RWPE1 (cell line): ENCODE measurements at regions not wholly inside any gene's neighbourhood (a gene's known extent, or its start where the extent isn't known, plus 50 kb on each side); places are given as distances from the start of the nearest gene placed in this dataset.

ENCODE experiments used
- CTCF ChIA-PET: fragments of 350-600 bp; sonication (Branson Sonifier 250); formaldehyde crosslinking; extraction: SDS; loops from one replicate; lab custom pipeline; 2021; lab: Yijun Ruan, JAX
- POLR2A ChIA-PET: fragments of 400-600 bp; formaldehyde crosslinking; extraction: SDS; loops from one replicate; lab custom pipeline; 2020; ENCODE audit warnings: antibody characterized with exemption; ENCODE audit not compliant: low non-redundant PET; lab: Yijun Ruan, JAX
- DNase-seq: peaks from one replicate; pipeline ENCODE4 v3.0.0; 2012; ENCODE audit warnings: low spot score
- H3K27ac ChIP-seq: fragments of 450-650 bp; 2 replicates; pipeline ENCODE4 v1.5.1; 2017
- TF ChIP-seq, protein P1 (sequence below): fragments of 450-650 bp; conservative IDR thresholded peaks from 2 replicates; pipeline ENCODE4 v1.5.1; 2017; ENCODE audit warnings: low read depth, mild to moderate bottlenecking

DNA sequence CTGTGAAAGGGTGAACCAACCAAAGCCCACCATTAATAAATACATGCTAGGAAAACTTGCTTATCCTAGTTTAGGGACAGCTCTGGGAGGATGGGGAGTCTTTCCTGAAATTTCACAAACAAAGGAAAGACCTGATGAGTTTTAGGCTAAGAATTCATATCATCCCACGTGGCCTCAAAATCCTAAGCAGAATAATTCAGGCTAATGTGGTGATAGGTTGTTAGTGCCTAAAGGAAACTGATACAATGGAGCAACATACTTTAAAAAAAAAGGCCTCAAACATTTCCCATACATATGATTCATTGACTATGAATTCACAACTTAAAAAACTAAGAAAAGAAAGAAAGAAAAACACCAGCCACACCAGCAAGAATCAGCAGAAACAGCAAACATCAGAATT lies 126.9 kb upstream of the CNTN4 start:
- POLR2A ChIA-PET: no interaction called here
- TF ChIP-seq, protein P1, sequence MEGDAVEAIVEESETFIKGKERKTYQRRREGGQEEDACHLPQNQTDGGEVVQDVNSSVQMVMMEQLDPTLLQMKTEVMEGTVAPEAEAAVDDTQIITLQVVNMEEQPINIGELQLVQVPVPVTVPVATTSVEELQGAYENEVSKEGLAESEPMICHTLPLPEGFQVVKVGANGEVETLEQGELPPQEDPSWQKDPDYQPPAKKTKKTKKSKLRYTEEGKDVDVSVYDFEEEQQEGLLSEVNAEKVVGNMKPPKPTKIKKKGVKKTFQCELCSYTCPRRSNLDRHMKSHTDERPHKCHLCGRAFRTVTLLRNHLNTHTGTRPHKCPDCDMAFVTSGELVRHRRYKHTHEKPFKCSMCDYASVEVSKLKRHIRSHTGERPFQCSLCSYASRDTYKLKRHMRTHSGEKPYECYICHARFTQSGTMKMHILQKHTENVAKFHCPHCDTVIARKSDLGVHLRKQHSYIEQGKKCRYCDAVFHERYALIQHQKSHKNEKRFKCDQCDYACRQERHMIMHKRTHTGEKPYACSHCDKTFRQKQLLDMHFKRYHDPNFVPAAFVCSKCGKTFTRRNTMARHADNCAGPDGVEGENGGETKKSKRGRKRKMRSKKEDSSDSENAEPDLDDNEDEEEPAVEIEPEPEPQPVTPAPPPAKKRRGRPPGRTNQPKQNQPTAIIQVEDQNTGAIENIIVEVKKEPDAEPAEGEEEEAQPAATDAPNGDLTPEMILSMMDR: no peak

DNA sequence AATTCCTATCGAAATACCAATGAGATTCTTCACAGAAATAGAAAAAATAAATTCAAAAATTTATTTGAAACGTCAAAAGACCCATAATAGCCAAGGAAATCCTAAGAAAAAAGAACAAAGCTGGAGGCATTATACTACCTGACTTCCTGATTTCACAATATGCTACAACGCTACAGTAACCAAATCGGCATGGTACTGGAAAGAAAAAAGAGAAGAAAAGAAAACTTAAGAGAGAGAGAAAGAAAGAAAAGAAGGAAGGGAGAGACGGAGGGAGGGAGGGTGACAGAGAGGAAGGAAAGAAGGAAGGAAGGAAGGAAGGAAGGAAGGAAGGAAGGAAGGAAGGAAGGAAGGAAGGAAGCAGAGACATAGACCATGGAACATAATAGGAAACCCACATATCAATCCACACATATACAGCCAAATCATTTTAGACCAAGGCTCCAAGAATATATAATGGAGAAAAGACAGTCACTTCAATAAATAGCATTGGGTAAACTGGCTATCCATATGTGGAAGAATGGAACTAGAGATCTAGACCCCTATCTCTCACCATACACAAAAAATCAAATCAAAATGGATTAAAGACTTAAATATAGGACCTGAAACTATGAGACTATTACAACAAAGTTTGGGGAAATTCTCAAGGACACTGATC lies 118.6 kb upstream of the CNTN4 start:
- POLR2A ChIA-PET: no interaction called here
- H3K27ac ChIP-seq: no peak overlapping the region
- CTCF ChIA-PET: no interaction called here
- TF ChIP-seq, protein P1: no peak
- DNase-seq: no peak

More for the DNA sequence above, 126.9 kb upstream of the CNTN4 start:
- no peak for DNase-seq
- no peak overlapping the region for H3K27ac ChIP-seq
- CTCF ChIA-PET: no interaction called here

GRCh38 chr3:1987980-1988379 lies 110.7 kb upstream of the CNTN4 start:
- no peak for DNase-seq
- ChIA-PET CTCF (no interaction called here), POLR2A (no interaction called here)
- no peak overlapping the region for H3K27ac ChIP-seq
- TF ChIP-seq, protein P1: no peak

DNA sequence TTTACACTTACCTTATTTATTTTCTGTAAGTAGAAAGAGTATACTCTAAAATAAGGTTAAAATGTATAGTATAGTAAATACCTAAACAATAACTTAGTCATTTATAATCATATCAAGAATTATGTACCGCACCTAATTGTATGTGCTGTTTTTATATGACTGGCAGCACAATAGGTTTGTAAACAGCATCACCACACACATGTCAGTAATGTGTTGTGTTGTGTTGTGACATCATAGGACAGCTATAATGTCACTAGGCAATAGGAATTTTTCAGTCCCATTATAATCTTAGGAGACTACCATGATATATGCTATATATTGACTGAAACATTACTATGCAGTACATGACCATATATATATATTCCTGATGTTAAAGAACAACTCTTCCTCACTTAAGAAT lies 99.9 kb upstream of the CNTN4 start:
- ChIA-PET CTCF (no interaction called here), POLR2A (no interaction called here)
- TF ChIP-seq, protein P1: no peak
- no peak for DNase-seq
- H3K27ac ChIP-seq: no peak overlapping the region

GRCh38 chr3:2001306-2002108 lies 97.2 kb upstream of the CNTN4 start:
- no peak for DNase-seq
- TF ChIP-seq, protein P1: no peak
- POLR2A ChIA-PET: no interaction called here
- CTCF ChIA-PET: interaction anchor here (0.7 kb wide), 1 partner anchor 177 kb away, joined by 4 read pairs; no protein-coding TSS in a partner anchor
- no peak overlapping the region for H3K27ac ChIP-seq

DNA sequence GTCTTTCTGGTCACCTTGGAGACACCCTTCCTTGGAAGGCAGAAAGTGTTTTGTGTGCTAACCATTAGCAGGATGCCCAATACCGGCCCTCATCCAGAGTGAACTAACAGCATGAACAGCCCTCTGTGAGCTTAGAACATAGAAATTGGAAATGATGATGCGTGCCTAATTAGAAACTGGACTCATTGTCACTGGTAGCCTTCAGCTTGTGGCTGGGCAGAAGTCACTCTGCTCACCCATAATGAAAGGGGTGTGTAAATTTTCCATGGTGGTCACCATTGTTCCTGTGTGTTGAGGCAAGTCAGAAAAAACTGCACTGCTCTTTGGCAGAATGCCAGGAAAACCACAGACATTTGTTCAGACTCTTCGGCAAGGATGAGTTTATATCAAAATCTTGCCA lies 74.7 kb upstream of the CNTN4 start:
- no peak overlapping the region for H3K27ac ChIP-seq
- POLR2A ChIA-PET: no interaction called here
- no peak for DNase-seq
- CTCF ChIA-PET: no interaction called here
- TF ChIP-seq, protein P1: no peak
